OCI-M1 (cell line): ENCODE measurements at regions not wholly inside any gene's neighbourhood (a gene's known extent, or its start where the extent isn't known, plus 50 kb on each side); places are given as distances from the start of the nearest gene placed in this dataset.
"Not testable (repeated sequence)": the region's sequence is repeated elsewhere in the genome, so short reads cannot be mapped to it uniquely, and the experiment has no call there.

Experiments used
- DNase-seq: peaks from one replicate; lab custom pipeline; 2025; lab: John Stamatoyannopoulos, UW

DNA sequence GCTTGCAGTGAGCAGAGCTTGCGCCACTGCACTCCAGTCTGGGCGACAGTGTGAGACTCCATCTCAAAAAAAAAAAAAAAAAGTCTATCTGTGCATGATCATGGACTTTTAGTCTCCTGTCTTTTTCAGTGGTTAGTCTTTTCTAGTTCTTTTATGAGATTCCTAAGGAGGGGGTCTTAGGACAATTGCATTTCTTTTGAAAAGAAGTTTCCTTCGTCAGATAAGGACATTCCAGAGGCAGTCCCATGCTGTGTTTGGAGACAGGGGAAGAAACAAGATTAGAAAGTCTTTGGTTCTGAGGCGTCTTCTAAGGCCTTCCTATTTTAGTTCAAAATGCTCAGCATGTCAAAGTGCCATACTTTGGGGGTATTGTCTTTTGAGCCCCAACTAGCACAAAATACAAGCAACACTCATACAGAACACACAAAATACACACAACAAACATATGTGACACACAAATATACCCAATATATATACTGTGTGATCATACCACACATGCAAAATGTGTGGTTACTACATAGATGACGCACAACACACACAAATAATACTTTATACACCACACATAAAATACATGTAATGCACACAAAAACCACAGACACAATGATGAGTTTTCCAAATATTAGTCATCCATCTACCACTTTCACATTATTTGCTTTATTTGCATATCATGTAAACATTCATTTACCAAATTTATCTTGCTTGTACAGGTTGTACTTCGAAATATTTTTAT is 394.5 kb downstream of the SPATA31D1 start:
- no peak for DNase-seq

DNA sequence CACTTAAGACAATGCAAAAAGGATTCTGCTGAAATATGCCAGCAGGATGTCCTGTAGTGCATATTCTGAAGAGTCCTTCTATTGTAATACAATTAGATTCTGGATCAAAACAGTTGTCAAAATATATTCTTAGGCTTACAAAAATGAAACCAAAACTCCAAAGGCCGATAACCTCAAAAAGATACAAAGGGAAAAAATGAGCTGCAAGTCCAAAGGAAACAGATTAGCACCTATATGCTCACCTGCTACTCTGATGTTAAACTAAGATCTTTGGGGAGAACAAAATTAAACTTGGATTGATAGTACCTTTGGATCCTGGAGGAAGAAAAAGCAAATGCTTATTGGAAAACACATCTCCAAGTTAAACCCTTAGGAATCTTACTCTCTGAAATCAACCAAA is 397.1 kb downstream of the SPATA31D1 start:
- no peak for DNase-seq

DNA sequence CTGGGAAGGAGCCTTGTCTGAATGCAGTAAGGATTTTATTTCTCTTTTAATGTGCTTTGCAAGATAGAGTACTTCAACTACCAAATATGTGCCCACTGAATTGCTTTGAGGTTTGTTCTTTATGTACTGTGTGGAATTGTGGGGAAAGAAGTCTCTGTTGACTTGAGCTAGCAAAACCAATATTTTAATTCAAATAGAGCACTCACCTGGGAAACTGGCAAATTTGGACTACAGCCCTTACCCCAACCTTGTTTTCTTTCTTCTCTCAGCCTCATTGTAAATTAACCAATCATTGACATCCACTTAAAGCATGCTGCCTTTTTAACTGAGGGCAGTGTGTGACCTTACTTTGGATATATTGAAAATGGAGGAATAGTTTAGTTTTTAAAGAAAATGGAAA is 409.0 kb downstream of the SPATA31D1 start:
- DNase-seq: no peak

DNA sequence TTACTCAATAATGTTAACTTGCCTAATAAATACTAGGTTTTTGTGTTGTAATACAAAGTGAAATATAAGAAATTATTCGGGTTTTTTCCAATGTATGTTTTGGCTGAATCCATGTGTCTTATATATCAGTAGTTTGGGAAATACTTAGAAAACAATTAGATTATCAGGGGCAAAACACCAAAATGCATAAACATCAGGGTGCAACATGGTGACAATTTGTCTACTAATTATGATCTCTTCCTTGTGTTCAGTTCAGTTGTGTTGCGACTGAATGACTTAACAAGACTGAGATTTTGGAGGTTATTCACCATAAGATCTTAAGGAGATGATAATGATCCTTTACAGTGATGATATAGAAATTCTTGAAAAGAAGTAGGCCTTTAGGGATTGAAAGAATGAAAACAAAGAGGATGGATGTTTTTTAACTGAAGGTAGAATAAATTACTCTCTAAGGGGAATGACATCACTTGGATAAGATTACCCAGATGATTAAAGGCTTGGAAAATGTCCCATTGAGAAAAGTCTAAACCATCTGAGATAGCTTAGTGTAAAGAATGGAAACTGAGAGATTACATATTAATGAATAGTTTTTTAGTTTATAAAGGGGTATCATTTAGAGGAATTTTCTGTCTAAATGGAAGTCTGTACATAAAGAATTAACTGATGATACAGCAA is 415.8 kb downstream of the SPATA31D1 start:
- DNase-seq: no peak

DNA sequence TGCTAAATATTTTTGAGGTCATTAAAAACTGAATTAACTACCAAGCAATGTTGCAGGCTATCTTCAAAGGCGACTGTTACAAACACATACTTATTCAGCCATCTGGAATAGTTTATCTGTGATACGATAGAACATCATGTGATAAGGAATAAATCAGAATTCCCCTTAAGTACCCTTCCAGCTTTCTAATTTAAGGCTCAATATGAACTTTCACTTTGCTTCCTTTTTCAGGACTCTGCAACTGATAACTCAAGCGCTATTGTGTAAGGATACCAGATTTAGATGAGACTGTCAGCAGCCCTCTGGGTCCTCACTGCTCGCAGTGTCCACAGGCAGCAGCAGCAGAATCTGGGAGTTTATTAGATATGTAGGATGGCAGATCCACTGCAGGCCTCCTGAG is 416.3 kb downstream of the SPATA31D1 start:
- DNase-seq: no peak

DNA sequence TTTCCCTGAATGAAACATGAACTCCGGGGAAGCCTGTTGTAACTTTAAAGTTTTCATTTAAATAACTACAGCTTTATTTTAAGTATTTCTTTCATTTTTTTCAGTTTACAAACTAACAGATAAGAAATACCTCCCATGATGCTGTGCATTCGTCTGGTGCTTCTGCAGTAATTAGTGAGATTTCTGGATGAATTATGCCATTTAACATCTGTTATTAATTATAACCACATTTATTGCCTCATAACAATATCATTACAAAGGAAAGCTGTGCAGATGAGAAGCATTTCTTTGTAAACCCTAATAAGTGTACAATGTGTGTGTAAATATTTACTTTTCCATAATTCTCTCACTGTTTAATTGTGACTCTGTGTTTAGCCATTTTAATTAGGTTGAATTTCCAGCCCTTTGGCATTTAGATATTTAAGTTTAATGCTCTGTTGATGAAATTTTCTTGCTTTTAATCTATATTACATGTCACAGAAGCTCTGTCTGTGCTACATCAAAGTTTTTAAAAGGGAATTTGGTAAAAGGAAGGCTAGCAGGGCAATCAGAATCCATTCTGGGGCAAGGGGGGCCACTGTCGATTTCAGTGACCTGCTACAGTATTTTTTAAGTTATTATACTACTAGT is 418.0 kb downstream of the SPATA31D1 start:
- no peak for DNase-seq

DNA sequence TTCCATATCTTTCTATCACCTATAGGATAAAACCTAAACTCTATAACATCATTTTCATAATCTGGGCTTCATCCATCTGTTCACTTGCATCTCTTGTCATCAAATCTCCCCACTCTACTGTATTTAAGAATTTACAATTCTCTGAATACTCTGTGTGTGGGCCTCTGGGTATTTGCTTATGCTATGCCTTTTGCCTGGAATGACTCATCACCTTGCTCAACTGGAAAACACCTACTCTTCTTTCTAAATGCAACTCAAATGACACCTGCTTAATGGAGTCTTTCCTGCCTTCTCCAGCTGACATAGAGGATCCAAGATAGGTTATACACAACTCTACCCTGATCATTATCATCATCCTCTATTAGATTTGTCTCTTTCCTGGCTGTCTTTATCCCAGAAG is 421.7 kb downstream of the SPATA31D1 start:
- no peak for DNase-seq

DNA sequence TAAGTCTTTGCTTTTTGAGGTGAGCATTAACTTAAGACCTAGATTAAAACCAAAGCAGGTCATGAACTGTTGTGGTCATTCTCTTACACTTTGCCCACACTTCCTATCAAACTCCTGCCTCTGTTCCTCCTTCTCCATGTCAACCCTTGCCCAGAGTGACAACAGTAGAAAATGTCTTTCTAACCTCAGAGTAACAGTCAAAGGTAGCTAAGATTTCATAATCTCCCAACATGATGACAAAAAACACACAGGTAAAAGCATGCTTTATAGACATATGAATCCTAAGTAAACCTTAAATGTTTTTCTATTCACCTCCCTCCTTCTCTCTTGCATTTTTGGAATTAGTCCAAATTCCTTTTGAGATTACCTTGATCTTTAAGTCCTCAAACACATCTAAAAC is 422.3 kb downstream of the SPATA31D1 start:
- no peak for DNase-seq

DNA sequence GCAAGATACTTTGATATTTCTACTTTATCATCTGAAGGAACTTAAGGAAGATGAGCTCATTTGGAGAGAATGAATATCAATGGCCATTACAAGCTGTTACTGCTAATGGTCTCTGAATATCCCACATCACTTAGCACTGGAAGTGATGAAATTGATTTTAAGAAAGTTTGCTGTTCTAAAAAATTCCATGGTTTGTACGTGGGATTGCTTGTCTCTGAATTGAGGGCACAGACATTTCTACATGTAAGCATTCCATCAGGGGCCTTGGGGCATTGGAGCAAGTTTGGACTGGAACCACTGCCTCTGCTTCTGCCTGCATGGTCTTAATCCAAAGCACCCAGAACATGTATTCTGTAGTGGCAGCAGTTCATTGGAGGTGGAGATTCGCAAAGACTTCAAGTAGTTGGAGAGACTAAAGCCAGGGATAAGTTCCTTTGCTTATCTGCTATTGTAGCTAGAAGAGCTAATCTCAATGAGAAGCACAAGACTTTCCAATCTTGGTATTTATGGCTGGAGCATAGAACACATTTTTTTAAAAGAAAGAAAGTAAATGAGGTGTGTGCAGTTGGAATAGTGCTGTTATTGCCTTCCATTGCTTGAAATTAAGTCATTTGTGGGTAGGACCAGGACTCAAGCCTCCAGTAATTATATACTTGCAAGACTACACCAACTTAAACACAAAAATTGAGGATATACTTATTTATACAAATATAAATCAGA is 424.2 kb downstream of the SPATA31D1 start:
- no peak for DNase-seq

DNA sequence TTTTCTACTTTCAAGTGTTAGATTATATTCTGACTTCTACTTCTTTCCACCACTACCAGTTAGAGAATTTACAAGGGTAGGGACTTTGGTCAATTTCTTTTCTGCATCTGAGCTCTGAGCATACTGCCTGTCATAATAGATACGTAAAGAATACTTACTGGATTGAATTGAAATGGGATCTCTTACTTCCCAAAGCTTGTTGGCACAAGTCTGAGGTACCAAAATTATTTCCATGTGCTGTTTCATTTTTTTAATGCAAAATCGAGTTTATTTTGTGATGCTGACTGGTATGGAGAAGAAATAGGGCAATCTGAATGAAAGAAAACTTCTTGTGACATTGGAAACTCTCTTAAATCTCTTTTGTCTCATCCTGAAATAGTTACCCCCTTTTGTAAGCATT is 428.9 kb downstream of the SPATA31D1 start:
- DNase-seq: no peak

DNA sequence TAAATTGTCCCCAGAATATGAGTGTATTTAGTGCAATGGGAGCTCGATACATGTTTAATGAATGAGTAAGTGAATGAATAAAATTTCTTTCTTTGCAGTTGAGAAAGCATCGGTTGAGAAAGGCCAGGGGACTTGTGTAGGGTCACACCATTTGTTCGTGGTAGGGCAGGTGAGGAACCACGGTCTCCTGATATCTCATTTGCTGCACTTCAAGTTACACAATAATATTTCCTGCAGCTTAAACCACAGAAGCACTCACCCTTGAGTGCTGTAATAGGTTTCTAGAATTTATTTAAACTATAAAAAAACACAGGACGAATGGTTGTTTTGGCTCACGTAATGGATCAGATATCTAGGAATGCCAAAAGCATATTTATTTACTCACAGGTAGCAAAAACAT is 429.8 kb downstream of the SPATA31D1 start:
- no peak for DNase-seq

DNA sequence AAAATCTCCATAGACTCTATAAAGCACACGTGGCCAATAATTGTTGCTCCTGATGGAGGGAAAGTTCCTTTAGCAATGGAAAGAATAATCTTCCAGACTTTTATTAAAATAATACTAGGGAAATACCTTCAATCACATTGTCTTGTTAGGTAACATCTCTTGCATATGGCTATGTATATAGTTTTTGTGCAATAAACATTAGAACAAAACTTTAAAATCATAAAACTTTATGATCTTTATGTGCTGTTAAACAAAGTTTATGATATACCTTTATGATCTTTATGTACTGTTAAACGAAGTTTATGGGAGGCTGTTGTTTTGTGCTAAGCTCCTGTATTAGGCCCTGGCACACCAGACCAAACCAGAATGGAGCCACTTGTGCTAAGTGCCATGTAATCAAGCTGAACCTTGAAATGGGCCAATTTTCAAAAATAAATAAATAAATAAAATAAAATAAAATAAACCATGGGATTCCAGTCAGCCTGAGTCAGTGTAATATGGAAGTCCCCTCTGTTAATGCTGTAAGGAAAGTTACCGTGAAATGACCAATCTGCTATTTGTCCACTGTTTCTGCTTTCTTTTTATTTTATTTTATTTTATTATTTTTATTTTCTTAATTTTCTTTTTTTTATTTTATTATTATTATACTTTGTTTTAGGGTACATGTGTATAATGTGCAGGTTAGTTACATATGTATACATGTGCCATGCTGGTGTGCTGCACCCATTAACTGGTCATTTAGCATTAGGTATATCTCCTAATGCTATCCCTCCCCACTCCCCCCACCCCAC is 431.3 kb downstream of the SPATA31D1 start:
- DNase-seq: no peak

DNA sequence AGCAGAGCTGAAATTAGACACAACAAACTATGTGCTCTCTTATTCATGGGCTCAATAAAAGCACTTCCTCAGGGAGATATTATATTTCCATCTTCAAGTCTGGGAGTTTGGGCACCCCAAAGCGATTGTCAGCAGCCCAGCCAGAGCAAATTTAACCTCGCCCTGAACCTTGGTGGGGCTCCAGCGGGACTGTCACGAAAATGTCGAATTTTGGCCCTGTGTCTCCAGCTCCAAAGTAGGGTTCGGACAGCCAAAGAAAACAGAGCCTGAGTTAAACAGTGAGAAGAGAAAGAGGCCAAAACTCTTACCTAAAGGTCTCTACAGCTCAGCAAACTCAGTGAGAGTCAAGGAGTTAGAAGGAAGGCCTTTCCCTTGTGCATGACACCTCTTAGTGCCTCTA is 432.9 kb downstream of the SPATA31D1 start:
- DNase-seq: no peak

DNA sequence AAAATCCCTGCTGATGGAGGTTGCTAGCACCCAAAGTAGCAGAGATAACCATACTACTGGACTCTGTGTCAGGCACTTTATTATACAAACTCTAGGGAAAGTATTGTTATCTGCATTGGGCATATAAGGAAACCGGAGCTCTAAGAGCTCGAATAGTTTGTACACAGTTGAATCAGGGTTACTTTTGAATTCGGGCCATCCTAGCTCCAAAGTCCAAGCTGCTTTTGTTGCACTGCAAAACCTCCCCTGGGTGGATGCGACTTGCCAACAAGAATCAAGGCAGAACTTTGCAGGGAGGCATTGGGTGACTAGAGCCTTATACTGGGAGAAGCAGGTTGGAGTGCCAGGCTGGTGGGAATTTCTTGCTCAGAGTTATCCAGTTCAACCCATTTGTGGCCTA is 435.1 kb downstream of the SPATA31D1 start:
- DNase-seq: no peak

DNA sequence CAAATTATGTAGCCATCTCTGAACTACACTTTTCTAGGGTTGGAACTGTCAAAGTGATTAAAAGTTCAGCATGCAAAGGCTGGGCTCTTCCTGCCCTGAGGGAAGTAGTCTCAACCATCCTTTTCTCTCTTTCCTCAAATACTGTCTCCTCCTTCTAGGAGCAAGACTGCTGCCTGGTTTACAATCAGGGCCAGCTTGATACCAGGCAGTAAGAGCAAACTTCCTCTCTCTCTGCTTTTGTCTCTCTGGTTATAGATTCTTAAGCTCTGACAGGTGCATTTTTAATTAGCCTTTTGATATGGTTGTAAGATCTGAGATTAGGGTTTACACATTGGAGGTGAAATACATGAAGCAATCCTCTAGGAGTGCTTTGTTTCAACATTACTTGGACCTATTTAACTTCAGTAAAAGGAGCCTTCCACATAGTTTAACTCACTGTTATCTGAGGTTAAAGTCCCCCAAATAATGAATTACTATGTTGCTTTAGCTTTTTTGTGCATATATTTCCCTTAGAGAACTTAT is 436.1 kb downstream of the SPATA31D1 start:
- DNase-seq: no peak

DNA sequence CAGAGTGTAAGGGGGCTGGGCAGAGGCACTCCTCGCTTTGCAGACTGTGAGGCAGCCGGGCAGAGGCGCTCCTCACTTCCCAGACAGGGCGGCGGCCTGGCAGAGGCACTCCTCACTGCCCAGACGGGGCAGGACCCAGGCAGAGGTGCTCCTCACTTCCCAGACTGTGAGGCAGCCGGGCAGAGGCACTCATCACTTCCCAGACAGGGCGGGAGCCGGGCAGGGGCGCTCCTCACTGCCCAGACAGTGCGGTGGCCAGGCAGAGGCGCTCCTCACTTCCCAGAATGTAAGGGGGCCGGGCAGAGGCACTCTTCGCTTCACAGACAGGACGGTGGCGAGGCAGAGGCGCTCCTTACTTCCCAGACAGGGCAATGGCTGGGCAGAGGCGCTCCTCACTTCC is 442.5 kb downstream of the SPATA31D1 start:
- DNase-seq: no peak

DNA sequence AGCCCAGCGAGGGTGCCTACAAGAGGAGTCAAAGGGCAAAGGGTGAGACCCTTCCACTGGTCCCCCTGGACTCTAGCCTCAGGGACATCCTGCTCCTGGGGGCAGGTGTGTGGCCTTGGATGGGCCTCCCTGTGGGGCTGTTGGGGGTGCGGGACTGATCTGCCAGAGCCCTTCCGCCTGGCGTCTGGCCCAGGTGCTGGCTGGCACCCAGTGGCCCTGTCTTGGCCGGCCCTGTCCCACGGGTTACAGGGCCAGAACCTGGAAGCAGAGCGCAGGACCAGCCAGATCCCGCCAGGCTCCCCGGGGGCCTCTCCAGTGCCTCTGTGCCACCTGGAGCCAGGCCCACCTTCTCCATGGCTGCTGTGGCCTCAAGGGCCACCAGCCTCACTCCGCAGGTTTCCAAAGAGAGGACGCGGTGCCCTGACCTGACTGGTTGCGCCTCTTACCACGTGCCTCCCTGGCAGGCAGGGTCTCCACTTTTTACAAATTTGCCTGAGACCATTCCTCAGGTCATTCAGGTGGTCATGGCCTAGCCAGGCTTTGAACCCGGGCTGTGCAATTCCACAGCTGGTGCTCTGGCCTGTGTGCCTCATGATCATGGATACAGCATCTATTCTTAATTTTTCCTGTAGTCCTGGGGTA is 444.8 kb downstream of the SPATA31D1 start:
- not testable (repeated sequence) for DNase-seq

DNA sequence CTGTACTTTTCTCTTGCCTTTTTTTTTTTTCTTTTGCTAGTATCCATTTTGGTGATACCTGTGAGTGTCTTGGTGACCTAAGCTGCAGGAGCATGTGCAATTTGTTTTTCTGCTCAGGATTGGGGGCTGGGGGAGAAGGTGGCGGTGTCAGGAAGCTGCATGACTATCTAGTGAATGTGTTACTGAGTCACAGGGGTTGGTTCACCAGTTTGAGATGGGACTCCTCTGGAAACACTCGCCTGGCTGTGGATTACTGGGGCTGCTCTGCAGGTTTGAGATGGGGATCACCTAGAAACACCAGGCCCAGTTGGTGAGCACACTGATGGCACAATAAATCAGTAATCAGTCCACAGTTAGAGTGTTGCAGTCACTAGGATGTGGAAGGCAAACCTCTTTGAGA is 447.9 kb downstream of the SPATA31D1 start:
- DNase-seq: no peak

DNA sequence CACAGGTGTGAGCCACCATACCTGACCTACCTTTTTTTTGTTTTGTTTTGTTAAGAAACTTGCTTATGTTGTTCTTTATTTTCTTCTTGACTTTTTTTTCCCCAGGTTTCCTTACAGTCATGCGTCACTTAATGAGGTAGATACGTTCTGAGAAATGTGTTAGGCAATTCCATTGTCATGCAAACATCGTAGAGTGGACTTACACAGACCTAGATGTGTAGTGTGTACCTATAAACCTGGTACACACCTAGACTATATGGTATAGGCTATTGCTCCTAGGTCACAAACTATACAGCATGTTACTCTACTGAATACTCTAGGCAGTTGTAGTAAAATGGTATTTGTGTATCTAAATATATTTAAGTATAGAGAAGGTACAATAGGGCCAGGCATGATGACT is 448.6 kb downstream of the SPATA31D1 start:
- not testable (repeated sequence) for DNase-seq

DNA sequence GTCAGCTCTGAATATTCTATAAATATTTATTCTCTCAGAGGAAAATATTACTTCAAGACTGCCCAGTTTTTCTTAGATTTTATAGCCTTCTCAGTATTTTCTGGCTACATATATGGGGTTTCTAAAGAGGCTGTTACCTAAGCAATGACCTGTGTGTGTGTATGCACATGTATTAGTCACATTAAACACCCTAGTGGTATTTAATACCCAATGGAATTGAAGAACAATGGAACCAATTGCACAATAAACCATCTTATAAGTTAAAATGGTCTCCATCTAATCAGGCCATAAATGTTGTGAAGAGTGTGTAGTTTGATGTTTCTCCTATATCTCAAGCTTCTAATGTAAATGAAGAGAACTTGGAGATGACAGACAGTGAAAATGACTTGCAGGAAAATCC is 450.0 kb downstream of the SPATA31D1 start:
- no peak for DNase-seq

DNA sequence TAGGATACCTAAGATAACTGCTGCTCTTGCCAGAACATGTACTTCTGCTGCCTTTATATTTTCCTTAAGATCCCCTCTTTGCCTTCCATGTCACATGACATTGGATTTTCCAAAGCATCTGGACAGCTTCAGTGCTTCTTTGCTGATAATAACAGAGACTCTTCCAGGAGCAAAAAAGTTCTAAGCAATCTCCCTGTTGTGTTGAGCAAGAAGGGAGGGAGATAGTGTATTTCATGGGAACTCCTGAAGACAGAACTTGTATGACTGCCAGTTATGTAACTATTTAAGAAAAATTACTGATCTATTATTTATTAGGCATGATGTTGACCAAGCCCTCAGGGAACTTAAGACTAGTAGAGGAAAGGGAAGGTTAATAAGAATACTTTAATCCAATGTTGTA is 454.7 kb downstream of the SPATA31D1 start:
- no peak for DNase-seq
